Panc1 (cell line): ENCODE measurements at regions not wholly inside any gene's neighbourhood (a gene's known extent, or its start where the extent isn't known, plus 50 kb on each side); places are given as distances from the start of the nearest gene placed in this dataset.

Experiments
- CTCF ChIP-seq: fragments of 450-650 bp; IDR thresholded peaks from 2 replicates; pipeline ENCODE4 v1.5.1; 2017; ENCODE audit warnings: mild to moderate bottlenecking
- POLR2AphosphoS5 ChIP-seq: IDR thresholded peaks from 2 replicates; pipeline ENCODE4 v1.6.1; 2012; ENCODE audit warnings: mild to moderate bottlenecking, low read depth, low read length, moderate library complexity
- REST ChIP-seq, 2 experiments: IDR thresholded peaks; 2 replicates each; pipeline ENCODE4 v1.6.1; 2011 to 2012; ENCODE audit warnings: low read depth in 2 of 2, control low read depth in 1 of 2, low read length in 1 of 2, mild to moderate bottlenecking in 1 of 2, moderate library complexity in 1 of 2; ENCODE audit not compliant: insufficient read depth in 1 of 2
- SIN3A ChIP-seq: IDR thresholded peaks from 2 replicates; pipeline ENCODE4 v1.6.1; 2012; ENCODE audit warnings: low read depth, mild to moderate bottlenecking, low read length, moderate library complexity, borderline replicate concordance; ENCODE audit not compliant: insufficient read depth

- TF ChIP-seq CTCF (no peak), SIN3A (no peak), REST (IDR thresholded peaks at IDR 0.05; ENCODE audit: insufficient read depth in 1 of 2, low read depth in 2 of 2, low read length in 1 of 2) (no peak), POLR2AphosphoS5 (no peak)
Measured at GRCh38 chr3:117137065-117137464, 427.5 kb downstream of the TUSC7 start.
